GM12878 (cell line): ENCODE measurements at regions not wholly inside any gene's neighbourhood (a gene's known extent, or its start where the extent isn't known, plus 50 kb on each side); places are given as distances from the start of the nearest gene placed in this dataset.

Experiments
- ATAC-seq: fragments of 200-7000 bp; cut with Tn5 transposase; 3 replicates; pipeline ENCODE4 v1.9.1; 2020; ENCODE audit warnings: mild to moderate bottlenecking, moderate library complexity
- BruUV-seq: library from RNA; stranded (reverse); fragments of 400-500 nt; replicated peaks from 2 replicates; lab custom pipeline; 2021; lab: Mats Ljungman, UMichigan
- CTCF ChIA-PET: fragments of 300-600 bp; sonication (Branson Sonifier 250); formaldehyde crosslinking; extraction: SDS; loops from one replicate; lab custom pipeline; 2021; ENCODE audit warnings: inconsistent platforms; lab: Yijun Ruan, JAX
- POLR2A ChIA-PET: fragments of 350-600 bp; formaldehyde crosslinking; extraction: SDS; loops from one replicate; lab custom pipeline; 2021; ENCODE audit warnings: inconsistent platforms; lab: Charles Lee
- RAD21 ChIA-PET: fragments of 300-600 bp; sonication (Branson Sonifier 250); formaldehyde crosslinking; loops from one replicate; lab custom pipeline; 2023; ENCODE audit warnings: antibody characterized with exemption; ENCODE audit not compliant: unreplicated experiment; lab: Charles Lee
- SMC1A ChIA-PET: fragments of 300-600 bp; sonication (Branson Sonifier 250); formaldehyde crosslinking; loops from one replicate; lab custom pipeline; 2023; ENCODE audit not compliant: unreplicated experiment, uncharacterized antibody; lab: Charles Lee
- DNase-seq: peaks from one replicate; pipeline ENCODE4 v3.0.0-alpha.2; 2011; ENCODE audit warnings: low read depth, low spot score
- FAIRE-seq: peaks from 3 replicates; lab custom pipeline; 2011; peaks lifted over from hg19 to GRCh38; lab: Jason Lieb, UNC
- H2AFZ ChIP-seq: 2 replicates; pipeline ENCODE4 v1.6.0; 2011; ENCODE audit warnings: low read depth, low read length, control low read depth; ENCODE audit not compliant: control insufficient read depth
- H3K27ac ChIP-seq: 2 replicates; pipeline ENCODE4 v1.5.1; 2011; ENCODE audit warnings: control low read depth; ENCODE audit not compliant: control insufficient read depth, insufficient read depth
- H3K27me3 ChIP-seq, 2 experiments: replicated peaks in 1 of 2; 2 replicates each; pipeline versions ENCODE4 v1.6.0 to v1.6.1; 2011; ENCODE audit warnings: low read length in 1 of 2; ENCODE audit not compliant: control insufficient read depth in 2 of 2, insufficient read depth in 2 of 2
- H3K36me3 ChIP-seq, 2 experiments: 2 replicates each; pipeline ENCODE4 v1.5.1; 2011; ENCODE audit warnings: low read length in 1 of 2; ENCODE audit not compliant: control insufficient read depth in 2 of 2, insufficient read depth in 2 of 2
- H3K4me1 ChIP-seq: 2 replicates; pipeline ENCODE4 v1.6.1; 2011; ENCODE audit warnings: mild to moderate bottlenecking, low read length, moderate library complexity, mixed read lengths; ENCODE audit not compliant: control insufficient read depth, insufficient read depth
- H3K4me2 ChIP-seq: 2 replicates; pipeline ENCODE4 v1.6.0; 2011; ENCODE audit warnings: control low read depth; ENCODE audit not compliant: control insufficient read depth, insufficient read depth
- H3K4me3 ChIP-seq: fragments of 200-600 bp; sonication (generic); 2 replicates; pipeline ENCODE4 v1.5.1; 2016
- H3K79me2 ChIP-seq: 2 replicates; pipeline ENCODE4 v1.6.0; 2011; ENCODE audit warnings: low read length; ENCODE audit not compliant: control insufficient read depth, insufficient read depth
- H3K9ac ChIP-seq: 2 replicates; pipeline ENCODE4 v1.8.0; 2011; ENCODE audit warnings: low read length, control low read depth, mixed read lengths; ENCODE audit not compliant: control insufficient read depth, insufficient read depth
- H3K9me3 ChIP-seq: replicated peaks from 3 replicates; pipeline ENCODE4 v1.5.1; 2011; ENCODE audit warnings: mild to moderate bottlenecking, low read length; ENCODE audit not compliant: control insufficient read depth, insufficient read depth
- H4K20me1 ChIP-seq: 2 replicates; pipeline ENCODE4 v1.6.0; 2011; ENCODE audit not compliant: control insufficient read depth, insufficient read depth
- ATF7 ChIP-seq: fragments of 450-650 bp; IDR thresholded peaks from 2 replicates; pipeline ENCODE4 v1.6.1; 2016; ENCODE audit warnings: low read depth, mild to moderate bottlenecking
- E4F1 ChIP-seq: fragments of 450-650 bp; IDR thresholded peaks from 2 replicates; pipeline ENCODE4 v1.6.1; 2018; ENCODE audit warnings: borderline replicate concordance, mild to moderate bottlenecking; ENCODE audit not compliant: partially characterized antibody
- HCFC1 ChIP-seq: fragments of 150-350 bp; IDR thresholded peaks from 2 replicates; pipeline ENCODE4 v1.6.1; 2014; ENCODE audit warnings: low read length
- JUND ChIP-seq: IDR thresholded peaks from 2 replicates; pipeline ENCODE4 v1.6.1; 2012; ENCODE audit warnings: low read depth, mild to moderate bottlenecking, low read length, improper control_type of control experiment, moderate library complexity
- MLLT1 ChIP-seq: fragments of 450-650 bp; IDR thresholded peaks from 2 replicates; pipeline ENCODE4 v1.6.1; 2016; ENCODE audit warnings: mild to moderate bottlenecking
- MTA3 ChIP-seq: IDR thresholded peaks from 2 replicates; pipeline ENCODE4 v1.6.1; 2012; ENCODE audit warnings: low read length, inconsistent platforms, borderline replicate concordance
- NRF1 ChIP-seq: conservative IDR thresholded peaks from 2 replicates; pipeline ENCODE4 v1.6.1; 2011; ENCODE audit warnings: mild to moderate bottlenecking, low read depth, low read length, improper control_type of control experiment
- POLR2AphosphoS5 ChIP-seq: IDR thresholded peaks from 2 replicates; pipeline ENCODE4 v1.6.1; 2011; ENCODE audit warnings: mild to moderate bottlenecking, low read length, inconsistent platforms
- POU2F2 ChIP-seq: IDR thresholded peaks from 3 replicates; pipeline ENCODE4 v1.6.1; 2011; ENCODE audit warnings: low read depth, mild to moderate bottlenecking, low read length, borderline replicate concordance
- RFX5 ChIP-seq: IDR thresholded peaks from 2 replicates; pipeline ENCODE4 v1.6.1; 2011; ENCODE audit warnings: low read depth, low read length, improper control_type of control experiment
- SRF ChIP-seq, 2 experiments: IDR thresholded peaks; 2 replicates each; pipeline ENCODE4 v1.6.1; 2011; ENCODE audit warnings: low read depth in 2 of 2, low read length in 2 of 2, mild to moderate bottlenecking in 1 of 2, moderate library complexity in 1 of 2
- YBX1 ChIP-seq: fragments of 450-650 bp; IDR thresholded peaks from 2 replicates; pipeline ENCODE4 v1.6.1; 2016; ENCODE audit warnings: antibody characterized with exemption
- ZNF217 ChIP-seq: fragments of 450-650 bp; IDR thresholded peaks from 2 replicates; pipeline ENCODE4 v1.6.1; 2017; ENCODE audit warnings: antibody characterized with exemption, mild to moderate bottlenecking
- ZNF622 ChIP-seq: fragments of 450-650 bp; IDR thresholded peaks from 2 replicates; pipeline ENCODE4 v1.6.1; 2017; ENCODE audit warnings: mild to moderate bottlenecking, inconsistent platforms
- WGBS: methylation state at CpG from one replicate; pipeline ENCODE4 v1.1.6; 2016; ENCODE audit warnings: low lambda C conversion rate; ENCODE audit not compliant: insufficient replicate concordance, insufficient coverage; ENCODE audit errors: missing lambda C conversion rate; 5-methylcytosine and 5-hydroxymethylcytosine counted together
- in situ Hi-C: fragments of 300-500 bp; cut with MboI; formaldehyde crosslinking; loops from 9 replicates; pipeline ENCODE4 v1.14.3; 2018; ENCODE audit warnings: mixed read lengths
- intact Hi-C: fragments of 100-400 bp; cut with micrococcal nuclease; formaldehyde crosslinking; loops from one replicate; pipeline ENCODE4 v1.14.2; 2022; ENCODE audit not compliant: unreplicated experiment

- no peak overlapping the region for H2AFZ ChIP-seq
- H3K27me3 ChIP-seq, result no peaks in the 10 kb centered on the region
- RAD21 ChIA-PET, result no interaction called here
- H3K27ac ChIP-seq, result no peak overlapping the region
- H3K79me2 ChIP-seq, result no peaks in the 10 kb centered on the region
- no peaks in the 10 kb centered on the region for H3K4me1 ChIP-seq
- BruUV-seq, result no TSS peak
- SMC1A ChIA-PET, result no interaction called here
- no peaks in the 10 kb centered on the region for H3K36me3 ChIP-seq
- H3K4me2 ChIP-seq, result no peak overlapping the region
- TF ChIP-seq HCFC1 (no peak), POLR2AphosphoS5 (no peak), SRF (IDR thresholded peaks at IDR 0.05; ENCODE audit: low read depth in 2 of 2, low read length in 2 of 2) (no peak), MLLT1 (no peak), E4F1 (no peak), ZNF217 (no peak), MTA3 (no peak), JUND (no peak), ATF7 (no peak), NRF1 (no peak), ZNF622 (no peak), RFX5 (no peak), POU2F2 (no peak), YBX1 (no peak)
- no peak for FAIRE-seq
- in situ Hi-C loops, result no loop called here
- no peaks in the 10 kb centered on the region for H3K9me3 ChIP-seq
- ATAC-seq, result no peak
- intact Hi-C loops, result no loop called here
- H3K9ac ChIP-seq, result no peak overlapping the region
- 96% methylated on average over 16 of the region's 17 CpGs for WGBS
- no peak for DNase-seq
- POLR2A ChIA-PET, result no interaction called here
- no peaks in the 10 kb centered on the region for H4K20me1 ChIP-seq
- H3K4me3 ChIP-seq, result no peak overlapping the region
- CTCF ChIA-PET, result interaction anchor here (1.0 kb wide), 1 partner anchor 76 kb away, joined by 3 read pairs; no protein-coding TSS in a partner anchor
These were observed 134.6 kb downstream of the VRK1 start for GRCh38 chr14:96931751-96932150.
